ENCODE measurements at regions not wholly inside any gene's neighbourhood (a gene's known extent, or its start where the extent isn't known, plus 50 kb on each side); places are given as distances from the start of the nearest gene placed in this dataset.

GRCh38 chr2:57597940-57598339 lies 448.7 kb upstream of the VRK2 start:
- TF ChIP-seq CTCF (IDR thresholded peaks at IDR 0.05) (no peak), POLR2A (IDR thresholded peaks at IDR 0.05) (no peak)
